Naive thymus-derived CD8-positive, alpha-beta T cell (primary cell): ENCODE measurements at regions not wholly inside any gene's neighbourhood (a gene's known extent, or its start where the extent isn't known, plus 50 kb on each side); places are given as distances from the start of the nearest gene placed in this dataset.

Experiments
- ATAC-seq, 2 donors: fragments of 150-1000 bp; cut with Tn5 transposase in 1 of 2; sonication (Bioruptor Pico), chemical (Tn5 transposase) in 1 of 2; 1 replicate in 1 of 2; 2 replicates in 1 of 2; pipeline ENCODE4 v1.10.0; 2021; ENCODE audit warnings: mild to moderate bottlenecking in 2 of 2, moderate library complexity in 2 of 2
- POLR2A ChIA-PET: fragments of 350-600 bp; sonication (Branson Sonifier 250); formaldehyde crosslinking; loops from one replicate; lab custom pipeline; 2021; ENCODE audit warnings: antibody characterized with exemption; lab: Charles Lee
- DNase-seq, 10 donors: peaks; one replicate each; pipeline versions ENCODE4 v3.0.0 to v3.0.0-alpha.2; 2020 to 2022
- H3K27ac Mint-ChIP-seq, 10 donors: one replicate each; pipeline ENCODE4 v1.8.0; 2020 to 2022; ENCODE audit warnings: mild to moderate bottlenecking in 10 of 10, mixed read lengths in 10 of 10, moderate library complexity in 4 of 10, inconsistent platforms in 1 of 10
- H3K27me3 Mint-ChIP-seq, 5 donors: one replicate each; pipeline ENCODE4 v1.8.0; 2021 to 2022; ENCODE audit warnings: mixed read lengths in 5 of 5
- H3K36me3 Mint-ChIP-seq, 3 donors: one replicate each; pipeline ENCODE4 v1.8.0; 2020 to 2022; ENCODE audit warnings: mixed read lengths in 3 of 3, mild to moderate bottlenecking in 2 of 3, inconsistent platforms in 1 of 3
- H3K4me1 Mint-ChIP-seq, 4 donors: one replicate each; pipeline ENCODE4 v1.8.0; 2021 to 2022; ENCODE audit warnings: mixed read lengths in 4 of 4
- H3K4me3 Mint-ChIP-seq, 10 donors: one replicate each; pipeline ENCODE4 v1.8.0; 2020 to 2022; ENCODE audit warnings: mild to moderate bottlenecking in 10 of 10, mixed read lengths in 10 of 10, moderate library complexity in 6 of 10, inconsistent platforms in 1 of 10
- H3K9me3 Mint-ChIP-seq, 9 donors: one replicate each; pipeline ENCODE4 v1.8.0; 2020 to 2022; ENCODE audit warnings: mixed read lengths in 9 of 9, mild to moderate bottlenecking in 3 of 9, inconsistent platforms in 1 of 9, moderate library complexity in 1 of 9

DNA sequence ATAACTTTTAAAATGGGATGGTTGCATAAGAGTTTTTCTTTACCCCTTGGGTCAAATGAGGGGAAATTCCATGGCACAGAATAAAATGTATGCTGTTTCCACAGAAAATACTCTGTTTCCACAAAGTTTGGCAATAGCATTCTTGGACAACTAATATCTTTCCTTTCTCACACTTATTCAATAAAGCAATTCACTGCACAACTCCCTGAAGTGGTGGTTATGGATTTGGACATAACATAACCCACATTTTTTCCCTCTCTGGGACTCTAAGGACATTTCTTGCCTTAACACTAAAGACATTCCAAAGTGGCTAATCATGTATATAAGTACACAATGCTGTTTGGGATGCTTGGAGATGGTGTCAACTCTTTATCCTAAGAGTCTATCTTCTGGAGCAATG lies 51.7 kb upstream of the GPM6B start:
- no peak overlapping the region for H3K4me3 Mint-ChIP-seq
- POLR2A ChIA-PET: no interaction called here

More for the DNA sequence above, 51.7 kb upstream of the GPM6B start:
- no peaks in the 10 kb centered on the region for H3K4me1 Mint-ChIP-seq
- peaks cover 5 to 17% (median 6%) of the 10 kb centered on the region in 5 donors for H3K27me3 Mint-ChIP-seq
- H3K36me3 Mint-ChIP-seq: no peaks in the 10 kb centered on the region
- no peak overlapping the region for H3K27ac Mint-ChIP-seq
- H3K9me3 Mint-ChIP-seq: peaks cover 0 to 3% (median 0%) of the 10 kb centered on the region in 9 donors
- DNase-seq (no peak), ATAC-seq (no peak)
